Bronchial epithelial cell (primary cell): ENCODE measurements at regions not wholly inside any gene's neighbourhood (a gene's known extent, or its start where the extent isn't known, plus 50 kb on each side); places are given as distances from the start of the nearest gene placed in this dataset.

Experiments
- DNase-seq: peaks from one replicate; pipeline ENCODE4 v3.0.0-alpha.2; 2010; ENCODE audit warnings: low read depth
- FAIRE-seq: peaks from 2 replicates; lab custom pipeline; 2011; peaks lifted over from hg19 to GRCh38; lab: Jason Lieb, UNC
- H3K27me3 ChIP-seq: 2 replicates; pipeline ENCODE4 v1.5.1; 2011; ENCODE audit warnings: low read length; ENCODE audit not compliant: control insufficient read depth, insufficient read depth
- H3K36me3 ChIP-seq: 2 replicates; pipeline ENCODE4 v1.5.1; 2011; ENCODE audit warnings: low read length; ENCODE audit not compliant: control insufficient read depth, insufficient read depth
- H3K4me3 ChIP-seq: 2 replicates; pipeline ENCODE4 v1.5.1; 2011; ENCODE audit warnings: mild to moderate bottlenecking, low read depth, low read length, control low read depth
- CTCF ChIP-seq: IDR thresholded peaks from 2 replicates; pipeline ENCODE4 v1.5.1; 2011; ENCODE audit warnings: mild to moderate bottlenecking, moderate library complexity, low read length, control low read depth, inconsistent platforms; ENCODE audit not compliant: insufficient read depth, severe bottlenecking

GRCh38 chr1:11421443-11421842 lies 57.5 kb upstream of the DISP3 start:
- no peaks in the 10 kb centered on the region for H3K27me3 ChIP-seq
- FAIRE-seq = no peak

GRCh38 chr1:11422686-11423085 lies 56.3 kb upstream of the DISP3 start:
- TF ChIP-seq CTCF = no peak
- no peaks in the 10 kb centered on the region for H3K27me3 ChIP-seq
- no peak for FAIRE-seq

More at GRCh38 chr1:11421443-11421842, 57.5 kb upstream of the DISP3 start:
- Histone ChIP-seq H3K4me3 (no peak overlapping the region), H3K36me3 (no peaks in the 10 kb centered on the region)
- no peak for DNase-seq
- TF ChIP-seq CTCF = no peak

GRCh38 chr1:11426617-11427016 lies 52.3 kb upstream of the DISP3 start:
- Histone ChIP-seq H3K4me3 (no peak overlapping the region), H3K36me3 (no peaks in the 10 kb centered on the region), H3K27me3 (no peaks in the 10 kb centered on the region)
- TF ChIP-seq CTCF = no peak
- DNase-seq (no peak), FAIRE-seq (no peak)

More at GRCh38 chr1:11422686-11423085, 56.3 kb upstream of the DISP3 start:
- no peaks in the 10 kb centered on the region for H3K36me3 ChIP-seq
- DNase-seq = no peak
- H3K4me3 ChIP-seq = no peak overlapping the region

GRCh38 chr1:11428789-11429188 lies 50.2 kb upstream of the DISP3 start:
- TF ChIP-seq CTCF = no peak
- FAIRE-seq (no peak), DNase-seq (no peak)
- Histone ChIP-seq H3K4me3 (no peak overlapping the region), H3K27me3 (no peaks in the 10 kb centered on the region), H3K36me3 (no peaks in the 10 kb centered on the region)
